ENCODE measurements at regions not wholly inside any gene's neighbourhood (a gene's known extent, or its start where the extent isn't known, plus 50 kb on each side); places are given as distances from the start of the nearest gene placed in this dataset.

DNA sequence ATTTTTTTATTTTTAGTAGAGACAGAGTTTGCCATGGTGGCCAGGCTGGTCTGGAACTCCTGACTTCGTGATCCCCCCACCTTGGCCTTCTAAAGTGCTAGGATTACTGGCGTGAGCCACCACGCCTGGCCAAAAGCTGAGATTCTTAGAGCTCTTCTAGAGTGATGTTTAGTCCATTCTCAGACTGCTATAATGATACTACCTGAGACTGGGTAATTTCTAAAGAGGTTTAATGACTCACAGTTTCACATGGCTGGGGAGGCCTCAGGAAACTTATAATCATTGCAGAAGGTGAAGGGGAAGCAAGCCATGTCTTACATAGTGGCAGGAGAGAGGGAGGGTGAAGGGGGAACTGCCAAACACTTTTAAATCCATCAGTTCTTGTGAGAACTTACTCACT is 1804.9 kb upstream of the LRRTM1 start:
- intact Hi-C loops (cut with DNase I): no loop called here
- no peak for TF ChIP-seq POLR2A (IDR thresholded peaks at IDR 0.05)
- TF ChIP-seq, protein P1, sequence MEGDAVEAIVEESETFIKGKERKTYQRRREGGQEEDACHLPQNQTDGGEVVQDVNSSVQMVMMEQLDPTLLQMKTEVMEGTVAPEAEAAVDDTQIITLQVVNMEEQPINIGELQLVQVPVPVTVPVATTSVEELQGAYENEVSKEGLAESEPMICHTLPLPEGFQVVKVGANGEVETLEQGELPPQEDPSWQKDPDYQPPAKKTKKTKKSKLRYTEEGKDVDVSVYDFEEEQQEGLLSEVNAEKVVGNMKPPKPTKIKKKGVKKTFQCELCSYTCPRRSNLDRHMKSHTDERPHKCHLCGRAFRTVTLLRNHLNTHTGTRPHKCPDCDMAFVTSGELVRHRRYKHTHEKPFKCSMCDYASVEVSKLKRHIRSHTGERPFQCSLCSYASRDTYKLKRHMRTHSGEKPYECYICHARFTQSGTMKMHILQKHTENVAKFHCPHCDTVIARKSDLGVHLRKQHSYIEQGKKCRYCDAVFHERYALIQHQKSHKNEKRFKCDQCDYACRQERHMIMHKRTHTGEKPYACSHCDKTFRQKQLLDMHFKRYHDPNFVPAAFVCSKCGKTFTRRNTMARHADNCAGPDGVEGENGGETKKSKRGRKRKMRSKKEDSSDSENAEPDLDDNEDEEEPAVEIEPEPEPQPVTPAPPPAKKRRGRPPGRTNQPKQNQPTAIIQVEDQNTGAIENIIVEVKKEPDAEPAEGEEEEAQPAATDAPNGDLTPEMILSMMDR (IDR thresholded peaks at IDR 0.05): no peak

GRCh38 chr2:82098617-82099016 is 1794.1 kb upstream of the LRRTM1 start:
- DNase-seq: no peak
- intact Hi-C loops (cut with DNase I): no loop called here
- Histone ChIP-seq H3K27me3 (no peaks in the 10 kb centered on the region), H3K9me3 (no peaks in the 10 kb centered on the region), H3K4me1 (no peaks in the 10 kb centered on the region), H3K36me3 (replicated peaks in 1 of 2; ENCODE audit: insufficient read depth in 1 of 2, low read depth in 2 of 2) (no peaks in the 10 kb centered on the region), H3K27ac (no peak overlapping the region), H3K4me3 (no peak overlapping the region)
- no peak for TF ChIP-seq POLR2A (IDR thresholded peaks at IDR 0.05)
- TF ChIP-seq, protein P1 (IDR thresholded peaks at IDR 0.05): no peak
- ATAC-seq: no peak
- 87 to 89% methylated on average over 1 of the region's 1 CpG for WGBS, 2 donors

More for the DNA sequence above, 1804.9 kb upstream of the LRRTM1 start:
- Histone ChIP-seq H3K27me3 (no peaks in the 10 kb centered on the region), H3K36me3 (replicated peaks in 1 of 2; ENCODE audit: insufficient read depth in 1 of 2, low read depth in 2 of 2) (no peaks in the 10 kb centered on the region), H3K4me3 (no peak overlapping the region), H3K9me3 (no peaks in the 10 kb centered on the region), H3K4me1 (no peaks in the 10 kb centered on the region), H3K27ac (no peak overlapping the region)
- no peak for ATAC-seq
- WGBS, 2 donors: 86 to 95% methylated on average over 3 of the region's 3 CpGs
- DNase-seq: no peak

DNA sequence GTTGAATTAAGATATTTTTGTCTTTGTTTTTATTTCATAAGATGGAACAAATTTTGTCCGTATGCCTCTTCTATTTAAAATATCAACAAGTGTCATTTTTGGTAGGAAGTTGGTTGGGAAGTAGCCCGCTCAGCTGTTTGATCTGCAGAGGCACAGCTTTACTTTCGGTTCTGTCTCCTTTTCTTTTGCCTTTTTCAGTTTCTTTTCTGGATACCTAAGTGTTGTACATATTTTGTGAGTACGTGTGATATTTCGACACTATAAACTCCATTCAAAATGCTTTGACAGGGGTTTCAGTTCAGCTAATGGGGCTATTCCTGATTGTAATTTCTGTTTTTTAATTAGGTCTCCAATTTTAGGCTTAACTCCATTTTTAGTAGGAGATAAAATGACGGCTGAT is 1785.0 kb upstream of the LRRTM1 start:
- DNase-seq: no peak
- H3K27me3 ChIP-seq: no peaks in the 10 kb centered on the region
- no peaks in the 10 kb centered on the region for H3K4me1 ChIP-seq
- H3K9me3 ChIP-seq: no peaks in the 10 kb centered on the region
- no peaks in the 10 kb centered on the region for H3K36me3 ChIP-seq (replicated peaks in 1 of 2; ENCODE audit: insufficient read depth in 1 of 2, low read depth in 2 of 2)
- intact Hi-C loops (cut with DNase I): no loop called here
- 63 to 73% methylated on average over 6 of the region's 6 CpGs for WGBS, 2 donors
- no peak for ATAC-seq
- H3K4me3 ChIP-seq: no peak overlapping the region
- no peak overlapping the region for H3K27ac ChIP-seq
- no peak for TF ChIP-seq POLR2A (IDR thresholded peaks at IDR 0.05)
- TF ChIP-seq, protein P1 (IDR thresholded peaks at IDR 0.05): no peak

GRCh38 chr2:82084679-82085392 is 1780.3 kb upstream of the LRRTM1 start:
- 81 to 84% methylated on average over 1 of the region's 1 CpG for WGBS, 2 donors
- Histone ChIP-seq H3K4me3 (no peak overlapping the region), H3K27ac (no peak overlapping the region), H3K4me1 (no peaks in the 10 kb centered on the region), H3K36me3 (replicated peaks in 1 of 2; ENCODE audit: insufficient read depth in 1 of 2, low read depth in 2 of 2) (no peaks in the 10 kb centered on the region), H3K9me3 (no peaks in the 10 kb centered on the region), H3K27me3 (no peaks in the 10 kb centered on the region)
- intact Hi-C loops (cut with DNase I): no loop called here
- TF ChIP-seq POLR2A (IDR thresholded peaks at IDR 0.05): no peak
- TF ChIP-seq, protein P1 (IDR thresholded peaks at IDR 0.05): no peak
- ATAC-seq: no peak
- DNase-seq: no peak

- no peaks in the 10 kb centered on the region for H3K27me3 ChIP-seq
- ATAC-seq (no peak), DNase-seq (no peak)
- H3K4me3 ChIP-seq: no peak overlapping the region
- H3K36me3 ChIP-seq (replicated peaks in 1 of 2; ENCODE audit: insufficient read depth in 1 of 2, low read depth in 2 of 2): no peaks in the 10 kb centered on the region
- no peak overlapping the region for H3K27ac ChIP-seq
- TF ChIP-seq POLR2A (IDR thresholded peaks at IDR 0.05): no peak
- TF ChIP-seq, protein P1 (IDR thresholded peaks at IDR 0.05): no peak
- no peaks in the 10 kb centered on the region for H3K4me1 ChIP-seq
- WGBS, 2 donors: 71 to 74% methylated on average over 2 of the region's 2 CpGs
- H3K9me3 ChIP-seq: no peaks in the 10 kb centered on the region
- intact Hi-C loops (cut with DNase I): no loop called here
Observed at GRCh38 chr2:82075875-82076274, 1771.3 kb upstream of the LRRTM1 start.

Data from body of pancreas (tissue), 4 donors.